HG03060 (cell line): ENCODE measurements at regions not wholly inside any gene's neighbourhood (a gene's known extent, or its start where the extent isn't known, plus 50 kb on each side); places are given as distances from the start of the nearest gene placed in this dataset.

Experiments
- ATAC-seq: cut with Tn5 transposase; IDR thresholded peaks from one replicate; pipeline ENCODE4 v1.9.1; 2021; ENCODE audit warnings: low read depth, moderate number of reproducible peaks; ENCODE audit not compliant: unreplicated experiment

GRCh38 chr18:45253973-45254708 lies 361.1 kb upstream of the SLC14A2 start:
- no peak for ATAC-seq

- ATAC-seq: no peak
Observed at GRCh38 chr18:45254709-45255082, 360.6 kb upstream of the SLC14A2 start.

- no peak for ATAC-seq
Observed at GRCh38 chr18:45255197-45255890, 359.9 kb upstream of the SLC14A2 start.

- ATAC-seq: no peak
Observed at GRCh38 chr18:45260125-45260524, 355.2 kb upstream of the SLC14A2 start.

- ATAC-seq: no peak
Observed at GRCh38 chr18:45266023-45266422, 349.3 kb upstream of the SLC14A2 start.

GRCh38 chr18:45267622-45268021 lies 347.7 kb upstream of the SLC14A2 start:
- no peak for ATAC-seq

- no peak for ATAC-seq
Observed at GRCh38 chr18:45268583-45268982, 346.7 kb upstream of the SLC14A2 start.

- no peak for ATAC-seq
Observed at GRCh38 chr18:45270289-45270771, 344.9 kb upstream of the SLC14A2 start.

- no peak for ATAC-seq
Observed at GRCh38 chr18:45274026-45274425, 341.2 kb upstream of the SLC14A2 start.

- no peak for ATAC-seq
Observed at GRCh38 chr18:45275367-45276113, 339.7 kb upstream of the SLC14A2 start.

GRCh38 chr18:45276878-45277277 lies 338.4 kb upstream of the SLC14A2 start:
- no peak for ATAC-seq

- no peak for ATAC-seq
Observed at GRCh38 chr18:45277908-45278307, 337.4 kb upstream of the SLC14A2 start.

GRCh38 chr18:45280481-45281276 lies 334.6 kb upstream of the SLC14A2 start:
- ATAC-seq: no peak

GRCh38 chr18:45282101-45282812 lies 333.0 kb upstream of the SLC14A2 start:
- no peak for ATAC-seq

- ATAC-seq: no peak
Observed at GRCh38 chr18:45284174-45284573, 331.1 kb upstream of the SLC14A2 start.

GRCh38 chr18:45284851-45285250 lies 330.4 kb upstream of the SLC14A2 start:
- ATAC-seq: no peak

GRCh38 chr18:45285251-45285650 lies 330.0 kb upstream of the SLC14A2 start:
- no peak for ATAC-seq

GRCh38 chr18:45286431-45286830 lies 328.8 kb upstream of the SLC14A2 start:
- no peak for ATAC-seq

- ATAC-seq: no peak
Observed at GRCh38 chr18:45287531-45287930, 327.7 kb upstream of the SLC14A2 start.

- ATAC-seq: no peak
Observed at GRCh38 chr18:45290364-45290763, 324.9 kb upstream of the SLC14A2 start.
